Endodermal cell (in vitro differentiated cells): ENCODE measurements at regions not wholly inside any gene's neighbourhood (a gene's known extent, or its start where the extent isn't known, plus 50 kb on each side); places are given as distances from the start of the nearest gene placed in this dataset.

Experiments
- DNase-seq: peaks from one replicate; pipeline ENCODE4 v3.0.0-alpha.2; 2017
- H3K27ac ChIP-seq: 2 replicates; pipeline ENCODE4 v1.5.1; 2013; ENCODE audit warnings: mild to moderate bottlenecking, low read depth, low read length, moderate library complexity
- H3K27me3 ChIP-seq: 2 replicates; pipeline ENCODE4 v1.6.1; 2013; ENCODE audit warnings: mild to moderate bottlenecking, low read length, moderate library complexity; ENCODE audit not compliant: insufficient read depth, control insufficient read depth, poor library complexity, severe bottlenecking
- H3K36me3 ChIP-seq: 2 replicates; pipeline ENCODE4 v1.7.0; 2013; ENCODE audit warnings: mild to moderate bottlenecking, low read length, moderate library complexity; ENCODE audit not compliant: control insufficient read depth, insufficient read depth
- H3K4me1 ChIP-seq: one replicate; pipeline ENCODE4 v1.7.0; 2013; ENCODE audit warnings: low read length; ENCODE audit not compliant: control insufficient read depth, insufficient read depth
- H3K4me3 ChIP-seq: 2 replicates; pipeline ENCODE4 v1.5.1; 2013; ENCODE audit warnings: mild to moderate bottlenecking, low read length, moderate library complexity
- H3K9ac ChIP-seq: 2 replicates; pipeline ENCODE4 v1.6.1; 2013; ENCODE audit warnings: mild to moderate bottlenecking, low read length, moderate library complexity; ENCODE audit not compliant: poor library complexity, severe bottlenecking; ENCODE audit errors: extremely low read depth
- H3K9me3 ChIP-seq: 2 replicates; pipeline ENCODE4 v1.6.1; 2013; ENCODE audit warnings: mild to moderate bottlenecking, low read length, moderate library complexity; ENCODE audit not compliant: control insufficient read depth
- H3K27ac Mint-ChIP-seq: 2 replicates; pipeline ENCODE4 v1.8.0; 2020; ENCODE audit warnings: mixed read lengths
- H3K27me3 Mint-ChIP-seq: 2 replicates; pipeline ENCODE4 v1.8.0; 2021; ENCODE audit warnings: mild to moderate bottlenecking, mixed read lengths; ENCODE audit not compliant: insufficient read depth
- H3K36me3 Mint-ChIP-seq: 2 replicates; pipeline ENCODE4 v1.8.0; 2020; ENCODE audit warnings: low read depth, mixed read lengths
- H3K4me1 Mint-ChIP-seq: 2 replicates; pipeline ENCODE4 v1.8.0; 2020; ENCODE audit warnings: mixed read lengths
- H3K4me3 Mint-ChIP-seq: 2 replicates; pipeline ENCODE4 v1.8.0; 2020; ENCODE audit warnings: mild to moderate bottlenecking, moderate library complexity, mixed read lengths
- H3K9me3 Mint-ChIP-seq: 2 replicates; pipeline ENCODE4 v1.8.0; 2020; ENCODE audit warnings: mild to moderate bottlenecking, mixed read lengths
- WGBS, 2 experiments: methylation state at CpG; one replicate each; pipeline versions ENCODE4 v1.1.5 to v1.1.7; 2013; ENCODE audit warnings: missing lambda C conversion rate in 2 of 2, mixed read lengths in 1 of 2; ENCODE audit not compliant: insufficient coverage in 1 of 2, insufficient read length in 1 of 2; 5-methylcytosine and 5-hydroxymethylcytosine counted together
- TF ChIP-seq, protein P1 (sequence below): fragments of 200-600 bp; sonication (generic); conservative IDR thresholded peaks from 2 replicates; pipeline ENCODE4 v1.5.0; 2021; ENCODE audit warnings: antibody characterized with exemption, mild to moderate bottlenecking

DNA sequence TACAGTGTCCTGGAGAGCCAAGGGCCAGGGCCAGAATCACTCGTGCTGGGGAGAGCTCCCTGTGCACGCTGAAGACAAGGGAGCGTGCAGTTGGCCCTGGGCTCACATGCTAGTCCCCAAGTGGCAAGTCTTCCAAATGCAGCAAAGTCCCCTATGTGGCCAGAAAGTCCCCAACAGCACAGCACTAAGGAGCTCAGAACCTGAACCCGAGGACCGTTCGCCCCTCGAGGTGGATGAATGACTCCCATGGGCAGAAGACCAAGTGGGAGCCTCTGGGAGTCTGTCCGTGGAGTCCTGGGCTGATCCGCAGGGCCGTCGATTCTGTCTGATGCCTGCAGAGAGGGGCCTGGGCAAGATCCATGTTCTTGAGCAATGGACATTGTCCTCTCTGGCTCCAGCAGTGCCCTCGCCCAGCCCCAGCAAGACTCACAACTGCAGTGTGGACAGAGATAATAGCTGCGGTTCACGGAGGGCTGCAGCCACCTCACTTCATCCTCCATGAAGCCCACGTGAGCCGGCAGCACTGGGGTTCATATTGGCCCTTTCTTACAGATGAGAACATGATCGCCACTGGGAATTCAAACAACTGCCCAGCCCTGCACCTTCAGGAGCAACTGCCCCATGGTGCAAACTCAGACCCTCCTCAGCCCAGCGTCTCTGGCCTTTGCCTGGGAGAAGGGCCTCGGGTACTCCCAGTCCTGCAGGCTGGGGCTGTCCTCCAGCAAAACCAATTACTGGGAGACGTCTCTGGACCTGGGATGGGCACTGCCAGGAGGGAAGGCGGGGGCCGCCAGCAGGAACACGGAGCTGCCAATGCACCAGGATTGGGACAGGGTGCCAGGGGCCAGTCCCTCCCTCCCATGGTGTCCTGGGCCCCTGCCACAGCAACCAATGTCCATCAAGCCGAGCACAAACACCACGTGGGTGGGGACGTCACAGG lies 243.7 kb downstream of the NPHP4 start:
- H3K27ac Mint-ChIP-seq = no peak overlapping the region
- H3K27me3 ChIP-seq = no peaks in the 10 kb centered on the region
- H3K9ac ChIP-seq = no peak overlapping the region
- H3K9me3 ChIP-seq = no peaks in the 10 kb centered on the region
- H3K27me3 Mint-ChIP-seq = peaks cover 6% of the 10 kb centered on the region
- H3K4me1 Mint-ChIP-seq = no peaks in the 10 kb centered on the region
- TF ChIP-seq, protein P1, sequence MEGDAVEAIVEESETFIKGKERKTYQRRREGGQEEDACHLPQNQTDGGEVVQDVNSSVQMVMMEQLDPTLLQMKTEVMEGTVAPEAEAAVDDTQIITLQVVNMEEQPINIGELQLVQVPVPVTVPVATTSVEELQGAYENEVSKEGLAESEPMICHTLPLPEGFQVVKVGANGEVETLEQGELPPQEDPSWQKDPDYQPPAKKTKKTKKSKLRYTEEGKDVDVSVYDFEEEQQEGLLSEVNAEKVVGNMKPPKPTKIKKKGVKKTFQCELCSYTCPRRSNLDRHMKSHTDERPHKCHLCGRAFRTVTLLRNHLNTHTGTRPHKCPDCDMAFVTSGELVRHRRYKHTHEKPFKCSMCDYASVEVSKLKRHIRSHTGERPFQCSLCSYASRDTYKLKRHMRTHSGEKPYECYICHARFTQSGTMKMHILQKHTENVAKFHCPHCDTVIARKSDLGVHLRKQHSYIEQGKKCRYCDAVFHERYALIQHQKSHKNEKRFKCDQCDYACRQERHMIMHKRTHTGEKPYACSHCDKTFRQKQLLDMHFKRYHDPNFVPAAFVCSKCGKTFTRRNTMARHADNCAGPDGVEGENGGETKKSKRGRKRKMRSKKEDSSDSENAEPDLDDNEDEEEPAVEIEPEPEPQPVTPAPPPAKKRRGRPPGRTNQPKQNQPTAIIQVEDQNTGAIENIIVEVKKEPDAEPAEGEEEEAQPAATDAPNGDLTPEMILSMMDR = no peak
- DNase-seq = peak; percentile 42
- no peaks in the 10 kb centered on the region for H3K36me3 ChIP-seq
- no peak overlapping the region for H3K4me3 ChIP-seq
- no peak overlapping the region for H3K27ac ChIP-seq
- peaks cover 4% of the 10 kb centered on the region for H3K4me1 ChIP-seq
- no peaks in the 10 kb centered on the region for H3K36me3 Mint-ChIP-seq
- no peak overlapping the region for H3K4me3 Mint-ChIP-seq
- H3K9me3 Mint-ChIP-seq = no peaks in the 10 kb centered on the region
- WGBS, 2 experiments = 91 to 94% methylated on average over 19 to 26 of the region's 26 CpGs

DNA sequence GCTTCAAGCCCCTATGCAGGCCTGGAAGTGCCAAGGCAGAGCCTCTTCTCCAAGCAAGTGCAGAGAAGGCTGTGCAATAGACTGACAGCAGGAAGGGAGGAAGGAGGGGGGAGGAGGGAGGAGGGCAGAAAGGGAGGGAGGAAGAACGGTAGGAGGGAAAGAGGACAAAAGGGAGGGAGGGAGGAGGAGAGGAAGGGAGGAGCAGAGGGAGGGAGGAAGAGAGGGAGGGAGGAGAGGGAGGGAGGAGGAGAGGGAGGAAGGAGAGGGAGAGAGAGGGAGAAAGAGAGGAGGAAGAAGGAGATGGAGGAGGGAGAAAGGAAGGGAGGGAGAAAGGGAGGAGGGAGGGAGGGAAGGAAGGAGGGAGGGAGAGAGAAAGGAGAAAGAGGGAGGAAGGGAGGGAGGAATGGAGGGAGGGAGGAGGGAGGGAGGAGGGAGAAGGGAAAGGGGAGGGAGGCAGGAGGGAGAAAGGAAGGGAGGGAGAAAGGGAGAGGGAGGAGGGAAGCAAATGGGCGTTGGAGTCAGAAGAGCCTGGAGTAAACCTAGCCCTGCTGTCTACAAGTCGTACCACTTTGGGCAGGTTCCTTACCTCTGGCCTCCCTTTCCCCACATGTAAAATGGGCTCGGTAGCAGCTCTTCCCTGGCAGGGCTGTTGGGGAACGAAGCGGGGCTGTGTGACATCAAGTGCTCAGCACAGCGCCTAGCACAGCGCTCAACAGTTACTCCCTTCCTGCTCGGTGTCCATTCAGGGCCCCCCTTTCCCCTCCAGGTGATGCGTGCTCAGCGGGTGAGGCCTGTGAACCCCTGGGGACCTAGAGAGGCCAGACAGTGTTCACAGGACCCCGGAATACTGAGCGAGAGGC lies 244.6 kb downstream of the NPHP4 start:
- H3K36me3 Mint-ChIP-seq = no peaks in the 10 kb centered on the region
- Histone ChIP-seq H3K9me3 (no peaks in the 10 kb centered on the region), H3K27ac (no peak overlapping the region), H3K4me1 (peaks cover 4% of the 10 kb centered on the region), H3K27me3 (no peaks in the 10 kb centered on the region), H3K9ac (no peak overlapping the region), H3K4me3 (no peak overlapping the region), H3K36me3 (no peaks in the 10 kb centered on the region)
- H3K27ac Mint-ChIP-seq = no peak overlapping the region
- H3K27me3 Mint-ChIP-seq = peaks cover 6% of the 10 kb centered on the region
- no peak overlapping the region for H3K4me3 Mint-ChIP-seq
- 80 to 84% methylated on average over 5 to 13 of the region's 13 CpGs for WGBS, 2 experiments
- TF ChIP-seq, protein P1 = no peak
- no peaks in the 10 kb centered on the region for H3K4me1 Mint-ChIP-seq
- peak; percentile 44 for DNase-seq
- H3K9me3 Mint-ChIP-seq = peaks cover under 1% of the 10 kb centered on the region

- H3K4me3 Mint-ChIP-seq = no peak overlapping the region
- WGBS, 2 experiments = 84% methylated on average over 6 to 15 of the region's 15 CpGs
Measured at GRCh38 chr1:5746611-5747425, 245.4 kb downstream of the NPHP4 start.

More at GRCh38 chr1:5746611-5747425, 245.4 kb downstream of the NPHP4 start:
- peak; percentile 48 for DNase-seq
- no peaks in the 10 kb centered on the region for H3K27me3 ChIP-seq
- Mint-ChIP-seq H3K36me3 (no peaks in the 10 kb centered on the region), H3K9me3 (peaks cover 5% of the 10 kb centered on the region), H3K27me3 (peaks cover 10% of the 10 kb centered on the region), H3K4me1 (no peaks in the 10 kb centered on the region), H3K27ac (peak overlapping the region; percentile 44)
- no peak overlapping the region for H3K27ac ChIP-seq
- H3K9ac ChIP-seq = no peak overlapping the region
- H3K4me3 ChIP-seq = no peak overlapping the region
- no peaks in the 10 kb centered on the region for H3K9me3 ChIP-seq
- TF ChIP-seq, protein P1 = no peak
- no peaks in the 10 kb centered on the region for H3K36me3 ChIP-seq
- H3K4me1 ChIP-seq = no peaks in the 10 kb centered on the region
